NB4 (cell line): ENCODE measurements at regions not wholly inside any gene's neighbourhood (a gene's known extent, or its start where the extent isn't known, plus 50 kb on each side); places are given as distances from the start of the nearest gene placed in this dataset.
"Not testable (repeated sequence)": the region's sequence is repeated elsewhere in the genome, so short reads cannot be mapped to it uniquely, and the experiment has no call there.

Experiments
- DNase-seq: peaks from one replicate; pipeline ENCODE4 v3.0.0; 2010; ENCODE audit warnings: low read depth
- H3K4me3 ChIP-seq: one replicate; pipeline ENCODE4 v1.5.1; 2011; ENCODE audit warnings: mild to moderate bottlenecking, low read depth, low read length, moderate library complexity
- CTCF ChIP-seq: IDR thresholded peaks from one replicate; pipeline ENCODE4 v1.5.1; 2012; ENCODE audit warnings: low read depth, low read length
- MAX ChIP-seq: IDR thresholded peaks from 2 replicates; pipeline ENCODE4 v1.6.1; 2011; ENCODE audit warnings: low read depth, low read length
- MYC ChIP-seq: IDR thresholded peaks from 2 replicates; pipeline ENCODE4 v1.6.1; 2011; ENCODE audit warnings: low read depth, low read length
- POLR2A ChIP-seq: IDR thresholded peaks from 2 replicates; pipeline ENCODE4 v1.6.1; 2011; ENCODE audit warnings: mild to moderate bottlenecking; ENCODE audit not compliant: insufficient read length; ENCODE audit errors: extremely low read depth

GRCh38 chr2:220588148-220588547, 960.7 kb downstream of the SLC4A3 start:
- DNase-seq: no peak
- TF ChIP-seq POLR2A (no peak), MAX (no peak), MYC (no peak), CTCF (no peak)
- no peak overlapping the region for H3K4me3 ChIP-seq

DNA sequence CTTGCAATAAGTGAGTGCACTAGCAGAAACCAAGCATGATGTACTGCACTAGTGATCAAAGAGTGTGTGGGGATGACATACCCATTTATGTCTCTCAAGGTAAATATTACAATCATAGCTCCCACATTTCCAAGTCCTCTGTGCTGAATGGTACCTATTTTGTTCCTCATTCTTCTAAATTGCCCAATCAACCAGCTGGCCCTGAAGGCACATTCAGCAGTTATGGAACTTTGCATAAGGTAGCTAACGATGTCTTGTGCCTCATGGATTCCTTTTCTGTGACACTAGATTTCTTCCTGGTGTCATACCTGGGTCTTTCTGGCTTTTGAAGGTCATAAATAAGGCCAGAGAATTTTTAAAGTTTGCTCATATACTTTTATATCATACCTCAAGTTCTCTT, 963.0 kb downstream of the SLC4A3 start:
- TF ChIP-seq POLR2A: no peak
- TF ChIP-seq MYC: no peak
- TF ChIP-seq CTCF: no peak
- no peak for TF ChIP-seq MAX
- H3K4me3 ChIP-seq: no peak overlapping the region
- no peak for DNase-seq

DNA sequence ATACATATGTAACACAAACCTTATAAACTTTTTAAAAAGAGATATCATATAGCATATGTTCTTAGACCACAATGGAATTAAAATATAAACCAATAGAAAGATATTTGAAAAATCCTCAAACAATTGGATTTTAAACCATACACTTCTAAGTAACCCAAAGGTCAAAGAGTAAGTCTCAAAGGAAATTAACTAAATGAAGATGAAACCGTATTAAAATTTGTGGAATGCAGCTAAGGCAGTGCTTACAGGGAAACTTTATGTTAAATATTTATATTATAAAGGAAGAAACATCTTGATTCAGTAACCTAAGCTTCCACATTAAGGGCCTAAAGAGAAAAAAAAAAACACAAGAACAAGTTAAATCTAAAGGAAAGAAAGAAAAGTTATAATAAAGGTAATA, 966.1 kb downstream of the SLC4A3 start:
- H3K4me3 ChIP-seq: no peak overlapping the region
- DNase-seq: no peak
- TF ChIP-seq MAX: no peak
- no peak for TF ChIP-seq POLR2A
- no peak for TF ChIP-seq CTCF
- TF ChIP-seq MYC: no peak

- no peak overlapping the region for H3K4me3 ChIP-seq
- DNase-seq: no peak
- TF ChIP-seq POLR2A (no peak), CTCF (no peak), MAX (no peak), MYC (no peak)
Measured at GRCh38 chr2:220601674-220602073, 970.4 kb downstream of the EPHA4 start.

- DNase-seq, H3K4me3 ChIP-seq: not testable (repeated sequence)
Measured at GRCh38 chr2:220613004-220613403, 959.1 kb downstream of the EPHA4 start.

DNA sequence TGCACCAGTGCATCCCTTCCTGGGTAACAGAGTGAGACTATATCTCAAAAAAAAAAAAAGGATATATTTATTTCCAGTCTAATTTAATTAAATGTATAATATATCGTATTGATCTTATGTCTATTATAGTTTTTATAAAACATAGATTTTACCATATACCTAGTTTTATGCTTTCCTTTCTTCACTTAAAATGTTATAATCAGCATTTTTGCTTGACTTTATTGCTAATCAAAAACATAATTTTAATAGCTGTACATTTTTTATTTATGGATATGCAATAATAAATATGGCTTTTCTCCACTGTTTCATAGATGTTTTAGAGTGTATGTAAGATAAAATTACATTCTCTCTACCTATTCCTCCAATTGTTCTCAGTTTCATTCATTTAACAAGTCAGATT, 958.0 kb downstream of the EPHA4 start:
- no peak overlapping the region for H3K4me3 ChIP-seq
- no peak for DNase-seq
- no peak for TF ChIP-seq MYC
- TF ChIP-seq CTCF: no peak
- TF ChIP-seq POLR2A: no peak
- no peak for TF ChIP-seq MAX
